IMR-90 (cell line): ENCODE measurements at regions not wholly inside any gene's neighbourhood (a gene's known extent, or its start where the extent isn't known, plus 50 kb on each side); places are given as distances from the start of the nearest gene placed in this dataset.

Experiments
- ATAC-seq: fragments of 200-7000 bp; cut with Tn5 transposase; 2 replicates; pipeline ENCODE4 v1.9.1; 2020; ENCODE audit warnings: low read depth, mild to moderate bottlenecking, moderate library complexity
- BruUV-seq: library from RNA; stranded (reverse); fragments of 400-500 nt; replicated peaks from 2 replicates; lab custom pipeline; 2021; lab: Mats Ljungman, UMichigan
- CTCF ChIA-PET: fragments of 300-600 bp; formaldehyde crosslinking; extraction: SDS; loops from one replicate; lab custom pipeline; 2021; ENCODE audit warnings: antibody characterized with exemption; lab: Yijun Ruan, JAX
- POLR2A ChIA-PET: fragments of 300-600 bp; sonication (Branson Sonifier 250); formaldehyde crosslinking; loops from one replicate; lab custom pipeline; 2022; ENCODE audit warnings: antibody characterized with exemption; ENCODE audit not compliant: unreplicated experiment; lab: Charles Lee
- DNase-seq: peaks from one replicate; pipeline ENCODE4 v3.0.0; 2013
- H2AFZ ChIP-seq: replicated peaks from 2 replicates; pipeline ENCODE3; 2013; ENCODE audit warnings: low read length, mild to moderate bottlenecking; ENCODE audit not compliant: poor library complexity
- H2AK5ac ChIP-seq: 2 replicates; pipeline ENCODE4 v1.6.1; 2013; ENCODE audit warnings: low read depth, low read length, inconsistent platforms
- H2AK9ac ChIP-seq: replicated peaks from 2 replicates; pipeline ENCODE3; 2013; ENCODE audit warnings: mild to moderate bottlenecking, low read depth, low read length, moderate library complexity; ENCODE audit not compliant: poor library complexity
- H2BK120ac ChIP-seq: 2 replicates; pipeline ENCODE4 v1.6.1; 2013; ENCODE audit warnings: low read depth, low read length, inconsistent platforms
- H2BK15ac ChIP-seq: 3 replicates; pipeline ENCODE4 v1.6.1; 2013; ENCODE audit warnings: low read depth, low read length, inconsistent platforms
- H2BK20ac ChIP-seq: 2 replicates; pipeline ENCODE4 v1.6.1; 2013; ENCODE audit warnings: low read depth, mild to moderate bottlenecking, inconsistent platforms, low read length, moderate library complexity
- H2BK5ac ChIP-seq: 2 replicates; pipeline ENCODE4 v1.6.1; 2013; ENCODE audit warnings: mild to moderate bottlenecking, low read depth, low read length, inconsistent platforms; ENCODE audit not compliant: poor library complexity, severe bottlenecking
- H3K14ac ChIP-seq: replicated peaks from 2 replicates; pipeline ENCODE4 v1.6.1; 2013; ENCODE audit warnings: low read depth, low read length, inconsistent platforms
- H3K18ac ChIP-seq: 2 replicates; pipeline ENCODE4 v1.6.1; 2013; ENCODE audit warnings: low read depth, low read length, control low read depth
- H3K23ac ChIP-seq: 2 replicates; pipeline ENCODE4 v1.6.1; 2013; ENCODE audit warnings: low read depth, low read length, inconsistent platforms
- H3K27ac ChIP-seq: 2 replicates; pipeline ENCODE4 v1.5.1; 2013; ENCODE audit warnings: mild to moderate bottlenecking, control low read depth, low read length; ENCODE audit not compliant: insufficient read depth
- H3K27me3 ChIP-seq: 2 replicates; pipeline ENCODE4 v1.6.1; 2013; ENCODE audit warnings: low read length; ENCODE audit not compliant: control insufficient read depth, insufficient read depth
- H3K36me3 ChIP-seq: 2 replicates; pipeline ENCODE4 v1.6.1; 2013; ENCODE audit warnings: low read length, mixed read lengths; ENCODE audit not compliant: control insufficient read depth, insufficient read depth
- H3K4ac ChIP-seq: 2 replicates; pipeline ENCODE4 v1.6.1; 2013; ENCODE audit warnings: low read depth, low read length, inconsistent platforms
- H3K4me1 ChIP-seq: 2 replicates; pipeline ENCODE4 v1.6.1; 2013; ENCODE audit warnings: low read length, mixed read lengths; ENCODE audit not compliant: control insufficient read depth, insufficient read depth
- H3K4me2 ChIP-seq: 2 replicates; pipeline ENCODE4 v1.6.1; 2013; ENCODE audit warnings: low read depth, mild to moderate bottlenecking, control low read depth, low read length, moderate library complexity
- H3K4me3 ChIP-seq: 2 replicates; pipeline ENCODE4 v1.5.1; 2013; ENCODE audit warnings: low read depth, mild to moderate bottlenecking, control low read depth, low read length, moderate library complexity; ENCODE audit not compliant: insufficient read depth
- H3K56ac ChIP-seq: 2 replicates; pipeline ENCODE4 v1.6.1; 2013; ENCODE audit warnings: low read length, inconsistent platforms; ENCODE audit not compliant: insufficient read depth; ENCODE audit errors: extremely low read depth
- H3K79me1 ChIP-seq, 2 experiments: 2 replicates each; pipeline ENCODE4 v1.6.1; 2013; ENCODE audit warnings: low read length in 2 of 2, inconsistent platforms in 1 of 2, low read depth in 1 of 2
- H3K9ac ChIP-seq: 2 replicates; pipeline ENCODE4 v1.6.1; 2013; ENCODE audit warnings: low read depth, low read length, control low read depth
- H3K9me1 ChIP-seq: 2 replicates; pipeline ENCODE4 v1.6.1; 2013; ENCODE audit warnings: low read length, inconsistent platforms; ENCODE audit not compliant: insufficient read depth
- H3K9me3 ChIP-seq: 2 replicates; pipeline ENCODE4 v1.6.1; 2013; ENCODE audit warnings: low read length; ENCODE audit not compliant: control insufficient read depth, insufficient read depth
- H4K20me1 ChIP-seq: 2 replicates; pipeline ENCODE4 v1.6.1; 2013; ENCODE audit warnings: low read length, inconsistent platforms; ENCODE audit not compliant: insufficient read depth
- H4K5ac ChIP-seq: 2 replicates; pipeline ENCODE4 v1.6.1; 2013; ENCODE audit warnings: mild to moderate bottlenecking, low read depth, low read length, control low read depth
- H4K8ac ChIP-seq, 2 experiments: 2 replicates each; pipeline ENCODE4 v1.6.1; 2013; ENCODE audit warnings: low read depth in 2 of 2, low read length in 2 of 2, control low read depth in 1 of 2, inconsistent platforms in 1 of 2
- H4K91ac ChIP-seq: 2 replicates; pipeline ENCODE4 v1.6.1; 2013; ENCODE audit warnings: low read depth, low read length, inconsistent platforms; ENCODE audit not compliant: insufficient read depth
- CEBPB ChIP-seq: IDR thresholded peaks from 2 replicates; pipeline ENCODE4 v1.6.1; 2012; ENCODE audit warnings: low read depth, low read length, improper control_type of control experiment
- ELK1 ChIP-seq: fragments of 150-350 bp; IDR thresholded peaks from 2 replicates; pipeline ENCODE4 v1.6.1; 2016; ENCODE audit warnings: low read depth, mild to moderate bottlenecking, low read length, moderate library complexity, borderline replicate concordance
- POLR2A ChIP-seq: IDR thresholded peaks from 2 replicates; pipeline ENCODE4 v1.6.1; 2012; ENCODE audit warnings: mild to moderate bottlenecking, low read depth, low read length
- WGBS, 2 experiments: methylation state at CpG; one replicate each; pipeline versions ENCODE4 v1.1.5 to v1.1.7; 2013; ENCODE audit warnings: missing lambda C conversion rate in 2 of 2; ENCODE audit not compliant: insufficient read length in 1 of 2; ENCODE audit errors: extremely low coverage in 2 of 2; 5-methylcytosine and 5-hydroxymethylcytosine counted together
- dilution Hi-C: fragments of 300-500 bp; cut with HindIII; formaldehyde crosslinking; loops from one replicate; pipeline ENCODE4 v1.14.3; 2018; ENCODE audit warnings: low sequenced_read_pairs; ENCODE audit not compliant: unreplicated experiment
- in situ Hi-C: fragments of 300-500 bp; cut with MboI; formaldehyde crosslinking; loops from 3 replicates; pipeline ENCODE4 v1.14.3; 2019; ENCODE audit warnings: low sequenced_read_pairs, inconsistent platforms, mixed read lengths
- intact Hi-C: fragments of 100-400 bp; cut with micrococcal nuclease; formaldehyde crosslinking; loops from 2 replicates; pipeline ENCODE4 v1.10.0; 2022

GRCh38 chr10:113456741-113457140 lies 96.1 kb upstream of the HABP2 start:
- no peak overlapping the region for H3K27ac ChIP-seq
- 60% methylated on average over 1 of the region's 6 CpGs; no CpG with 5 or more reads in 1 of the 2 experiments for WGBS, 2 experiments
- intact Hi-C loops (loop anchor here (10.0 kb wide), 1 partner anchor 982 kb away; no protein-coding TSS in a partner anchor), in situ Hi-C loops (no loop called here), dilution Hi-C loops (no loop called here)
- no peaks in the 10 kb centered on the region for H4K20me1 ChIP-seq
- no peak overlapping the region for H3K14ac ChIP-seq
- no peak overlapping the region for H2AK9ac ChIP-seq
- no peak overlapping the region for H3K4me3 ChIP-seq
- no peak overlapping the region for H4K91ac ChIP-seq
- BruUV-seq, result no TSS peak
- H3K4me2 ChIP-seq, result no peak overlapping the region
- no peak for DNase-seq
- no peak overlapping the region for H2BK15ac ChIP-seq
- no peak overlapping the region for H2AK5ac ChIP-seq
- H3K79me1 ChIP-seq, result no peaks in the 10 kb centered on the region
- no peak overlapping the region for H2AFZ ChIP-seq
- H3K36me3 ChIP-seq, result no peaks in the 10 kb centered on the region
- no peak overlapping the region for H2BK20ac ChIP-seq
- no peak overlapping the region for H4K5ac ChIP-seq
- no peaks in the 10 kb centered on the region; the same call in 1 of the 2 replicates for H3K27me3 ChIP-seq
- no peak overlapping the region for H3K56ac ChIP-seq
- no peak overlapping the region for H3K9ac ChIP-seq
- H3K9me3 ChIP-seq, result no peaks in the 10 kb centered on the region
- H3K18ac ChIP-seq, result no peak overlapping the region
- H3K23ac ChIP-seq, result no peak overlapping the region
- ChIA-PET POLR2A (no interaction called here), CTCF (no interaction called here)
- no peak for ATAC-seq
- no peak overlapping the region for H2BK120ac ChIP-seq
- no peaks in the 10 kb centered on the region for H3K4me1 ChIP-seq
- no peaks in the 10 kb centered on the region for H3K9me1 ChIP-seq
- no peak overlapping the region for H3K4ac ChIP-seq
- no peak overlapping the region for H4K8ac ChIP-seq
- no peak overlapping the region for H2BK5ac ChIP-seq
- TF ChIP-seq CEBPB (no peak), ELK1 (no peak), POLR2A (no peak)
